Kidney (tissue), 13 donors: ENCODE measurements at regions not wholly inside any gene's neighbourhood (a gene's known extent, or its start where the extent isn't known, plus 50 kb on each side); places are given as distances from the start of the nearest gene placed in this dataset.

Source experiments
- DNase-seq, 5 donors: peaks; one replicate each; pipeline ENCODE4 v3.0.0-alpha.2; 2013 to 2020
- FAIRE-seq: peaks from 2 replicates; lab custom pipeline; 2012; peaks lifted over from hg19 to GRCh38; lab: Jason Lieb, UNC
- H3K27ac ChIP-seq, 2 donors: one replicate each; pipeline ENCODE4 v1.7.0; 2013; ENCODE audit warnings: low read depth in 2 of 2, low read length in 2 of 2, inconsistent platforms in 1 of 2
- H3K27me3 ChIP-seq: one replicate; pipeline ENCODE4 v1.7.1; 2013; ENCODE audit warnings: low read length, inconsistent platforms; ENCODE audit not compliant: control insufficient read depth, insufficient read depth
- H3K36me3 ChIP-seq, 3 donors: one replicate each; pipeline versions ENCODE4 v1.7.0 to v1.7.1; 2013; ENCODE audit warnings: low read length in 3 of 3, control low read depth in 1 of 3, inconsistent platforms in 1 of 3; ENCODE audit not compliant: insufficient read depth in 3 of 3, control insufficient read depth in 2 of 3
- H3K4me1 ChIP-seq, 3 donors: one replicate each; pipeline versions ENCODE4 v1.7.0 to v1.7.1; 2013; ENCODE audit warnings: low read length in 3 of 3, inconsistent platforms in 1 of 3, low read depth in 1 of 3; ENCODE audit not compliant: control insufficient read depth in 2 of 3, insufficient read depth in 2 of 3
- H3K4me3 ChIP-seq, 3 donors: one replicate each; pipeline versions ENCODE4 v1.7.0 to v1.8.1; 2013; ENCODE audit warnings: low read length in 3 of 3, control low read depth in 1 of 3, inconsistent platforms in 1 of 3
- H3K9ac ChIP-seq, 3 donors: one replicate each; pipeline versions ENCODE4 v1.7.0 to v1.7.1; 2013; ENCODE audit warnings: low read length in 3 of 3, control low read depth in 1 of 3, inconsistent platforms in 1 of 3
- H3K9me3 ChIP-seq, 3 donors: one replicate each; pipeline versions ENCODE4 v1.7.0 to v1.7.1; 2013; ENCODE audit warnings: low read length in 3 of 3, control low read depth in 1 of 3, inconsistent platforms in 1 of 3; ENCODE audit not compliant: control insufficient read depth in 2 of 3, insufficient read depth in 1 of 3
- intact Hi-C: fragments of 100-400 bp; cut with DNase I; formaldehyde crosslinking; loops from one replicate; pipeline ENCODE4 v1.11.1; 2022
- TF ChIP-seq, protein P1 (sequence below): IDR thresholded peaks from 3 replicates; pipeline ENCODE4 v1.5.1; 2012; ENCODE audit warnings: mild to moderate bottlenecking, moderate library complexity, borderline replicate concordance; ENCODE audit not compliant: insufficient read depth; ENCODE audit errors: extremely low read depth
- donor health status: control.
- donor health status: control.
- donor health status: control.
- donor health status: control.
- donor health status: control.
- donor health status: DM: yes; HTN: yes; CAD: no.
- donor health status: Normal renal cell carcinoma (clear cell type).

DNA sequence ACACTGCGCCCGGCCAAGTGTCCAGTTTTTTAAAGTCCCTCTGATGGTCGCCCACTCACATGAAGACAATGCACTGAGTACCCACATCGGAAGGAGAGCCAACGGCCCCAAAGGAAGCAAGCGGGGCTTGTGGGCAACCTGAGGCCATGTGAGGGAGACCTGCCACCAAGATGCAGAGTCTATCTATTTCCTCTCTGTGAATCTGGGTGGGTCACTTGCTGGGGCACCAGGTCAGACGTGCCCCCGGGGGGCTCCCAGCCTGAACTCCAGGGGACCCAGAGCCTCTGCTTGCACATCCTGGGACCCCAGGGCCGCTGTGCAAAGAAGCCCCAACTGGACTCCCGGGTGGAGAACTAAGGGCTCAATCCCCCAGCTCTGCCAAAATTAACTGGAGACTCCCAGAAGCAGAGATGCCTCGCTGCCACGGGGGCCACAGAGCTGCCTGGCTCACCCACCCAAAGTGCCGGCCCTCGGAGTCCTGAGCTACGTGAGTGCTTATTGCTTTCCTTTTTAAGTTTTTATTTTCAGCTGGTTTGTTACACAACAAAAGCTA is 106.4 kb downstream of the BRD1 start:
- Histone ChIP-seq H3K9ac (no peak overlapping the region), H3K9me3 (no peaks in the 10 kb centered on the region), H3K27me3 (peaks cover 4% of the 10 kb centered on the region), H3K4me1 (no peaks in the 10 kb centered on the region), H3K36me3 (no peaks in the 10 kb centered on the region), H3K4me3 (no peak overlapping the region), H3K27ac (no peak overlapping the region)
- TF ChIP-seq, protein P1, sequence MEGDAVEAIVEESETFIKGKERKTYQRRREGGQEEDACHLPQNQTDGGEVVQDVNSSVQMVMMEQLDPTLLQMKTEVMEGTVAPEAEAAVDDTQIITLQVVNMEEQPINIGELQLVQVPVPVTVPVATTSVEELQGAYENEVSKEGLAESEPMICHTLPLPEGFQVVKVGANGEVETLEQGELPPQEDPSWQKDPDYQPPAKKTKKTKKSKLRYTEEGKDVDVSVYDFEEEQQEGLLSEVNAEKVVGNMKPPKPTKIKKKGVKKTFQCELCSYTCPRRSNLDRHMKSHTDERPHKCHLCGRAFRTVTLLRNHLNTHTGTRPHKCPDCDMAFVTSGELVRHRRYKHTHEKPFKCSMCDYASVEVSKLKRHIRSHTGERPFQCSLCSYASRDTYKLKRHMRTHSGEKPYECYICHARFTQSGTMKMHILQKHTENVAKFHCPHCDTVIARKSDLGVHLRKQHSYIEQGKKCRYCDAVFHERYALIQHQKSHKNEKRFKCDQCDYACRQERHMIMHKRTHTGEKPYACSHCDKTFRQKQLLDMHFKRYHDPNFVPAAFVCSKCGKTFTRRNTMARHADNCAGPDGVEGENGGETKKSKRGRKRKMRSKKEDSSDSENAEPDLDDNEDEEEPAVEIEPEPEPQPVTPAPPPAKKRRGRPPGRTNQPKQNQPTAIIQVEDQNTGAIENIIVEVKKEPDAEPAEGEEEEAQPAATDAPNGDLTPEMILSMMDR = no peak
- no peak for FAIRE-seq
- intact Hi-C loops = no loop called here
- no peak for DNase-seq

DNA sequence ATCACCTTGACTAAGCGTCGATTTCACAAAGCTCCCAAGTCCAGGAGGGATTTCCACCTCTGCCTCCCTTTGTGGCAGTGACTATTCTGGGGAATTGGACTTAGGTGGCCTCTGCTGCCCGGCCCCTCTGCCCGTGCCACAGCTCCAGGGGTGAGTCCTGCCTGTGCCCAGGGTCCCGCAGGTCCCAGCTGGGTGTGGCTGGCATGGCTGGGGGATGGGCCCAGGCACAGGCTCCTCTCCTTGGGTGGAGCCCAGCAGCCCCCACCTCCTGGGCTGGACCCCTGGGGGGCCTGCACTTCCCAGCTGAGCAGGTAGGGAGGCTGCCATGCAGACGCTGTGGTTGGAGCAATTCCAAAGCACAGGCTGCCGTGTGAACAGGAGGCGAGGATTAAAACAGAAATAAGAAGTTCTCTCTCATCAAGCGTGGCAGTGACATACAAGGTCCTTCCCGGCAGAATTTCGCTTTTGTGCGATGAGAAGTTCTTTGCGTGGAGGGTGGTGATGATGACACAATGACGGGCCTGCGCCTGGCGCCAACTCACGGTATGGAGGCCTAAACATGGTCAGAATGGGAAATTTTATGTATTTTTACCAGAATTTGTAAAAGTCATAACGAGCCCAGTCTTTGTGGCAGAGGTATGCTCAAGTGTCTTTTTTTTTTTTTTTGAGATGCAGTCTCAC is 107.3 kb downstream of the BRD1 start:
- Histone ChIP-seq H3K9ac (no peak overlapping the region), H3K27ac (no peak overlapping the region), H3K4me3 (no peak overlapping the region), H3K4me1 (no peaks in the 10 kb centered on the region), H3K36me3 (no peaks in the 10 kb centered on the region), H3K27me3 (no peaks in the 10 kb centered on the region), H3K9me3 (no peaks in the 10 kb centered on the region)
- intact Hi-C loops = no loop called here
- FAIRE-seq = no peak
- no peak for DNase-seq
- TF ChIP-seq, protein P1 = no peak

DNA sequence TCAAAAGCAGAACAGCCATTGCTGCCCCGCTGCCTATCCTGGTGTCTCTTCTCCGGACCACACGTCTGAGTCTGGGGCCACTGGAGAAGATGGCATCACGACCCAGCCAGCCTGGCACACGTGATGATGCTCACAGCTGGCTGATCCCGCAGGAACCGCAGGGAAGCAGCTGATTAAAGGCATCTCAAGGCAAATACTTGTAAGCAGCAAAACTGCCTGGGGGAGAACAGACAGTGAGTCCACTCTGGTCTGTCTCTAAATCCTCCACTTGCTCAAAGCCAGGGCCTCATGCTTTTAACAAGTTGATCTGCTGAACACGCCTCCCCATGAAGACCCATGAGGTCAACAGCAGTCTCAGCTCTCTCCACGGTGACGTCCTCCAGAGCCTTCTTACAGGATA is 108.6 kb downstream of the BRD1 start:
- FAIRE-seq (no peak), DNase-seq (no peak)
- TF ChIP-seq, protein P1 = no peak
- no peak overlapping the region for H3K27ac ChIP-seq
- H3K9ac ChIP-seq = no peak overlapping the region
- H3K4me1 ChIP-seq = no peaks in the 10 kb centered on the region
- H3K36me3 ChIP-seq = no peaks in the 10 kb centered on the region
- intact Hi-C loops = no loop called here
- no peaks in the 10 kb centered on the region for H3K27me3 ChIP-seq
- no peak overlapping the region for H3K4me3 ChIP-seq
- no peaks in the 10 kb centered on the region for H3K9me3 ChIP-seq
